ENCODE measurements at regions not wholly inside any gene's neighbourhood (a gene's known extent, or its start where the extent isn't known, plus 50 kb on each side); places are given as distances from the start of the nearest gene placed in this dataset.

DNA sequence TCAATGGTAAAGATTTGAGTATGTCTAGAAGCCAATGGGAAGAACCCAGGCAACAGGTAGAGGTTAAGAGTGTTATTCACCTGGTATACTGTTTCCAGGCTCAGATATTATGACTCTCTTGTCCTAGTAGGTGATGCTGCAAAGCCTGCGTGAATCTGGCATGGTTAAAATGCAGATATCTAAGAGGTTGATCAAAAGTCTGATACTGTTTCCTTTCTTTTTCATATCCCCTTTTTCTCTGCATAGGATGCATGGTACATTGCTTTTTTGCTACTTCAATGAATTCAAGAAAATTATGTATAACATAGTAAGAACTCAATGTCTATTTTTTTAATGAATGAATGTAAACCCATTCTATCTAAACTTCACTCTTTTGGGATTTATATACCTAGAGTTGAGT, 284.3 kb upstream of the KHDRBS2 start:
- H3K4me1 ChIP-seq (ENCODE audit: insufficient read depth, low read length, poor library complexity, severe bottlenecking), result no peaks in the 10 kb centered on the region
- no TSS peak for BruUV-seq (replicated peaks)
- CTCF ChIA-PET, result no interaction called here
- DNase-seq (ENCODE audit: low spot score), result no peak
- TF ChIP-seq EZH2 (IDR thresholded peaks at IDR 0.05; ENCODE audit: borderline replicate concordance, low read depth, low read length, poor library complexity, severe bottlenecking), result no peak
- TF ChIP-seq, protein P1, sequence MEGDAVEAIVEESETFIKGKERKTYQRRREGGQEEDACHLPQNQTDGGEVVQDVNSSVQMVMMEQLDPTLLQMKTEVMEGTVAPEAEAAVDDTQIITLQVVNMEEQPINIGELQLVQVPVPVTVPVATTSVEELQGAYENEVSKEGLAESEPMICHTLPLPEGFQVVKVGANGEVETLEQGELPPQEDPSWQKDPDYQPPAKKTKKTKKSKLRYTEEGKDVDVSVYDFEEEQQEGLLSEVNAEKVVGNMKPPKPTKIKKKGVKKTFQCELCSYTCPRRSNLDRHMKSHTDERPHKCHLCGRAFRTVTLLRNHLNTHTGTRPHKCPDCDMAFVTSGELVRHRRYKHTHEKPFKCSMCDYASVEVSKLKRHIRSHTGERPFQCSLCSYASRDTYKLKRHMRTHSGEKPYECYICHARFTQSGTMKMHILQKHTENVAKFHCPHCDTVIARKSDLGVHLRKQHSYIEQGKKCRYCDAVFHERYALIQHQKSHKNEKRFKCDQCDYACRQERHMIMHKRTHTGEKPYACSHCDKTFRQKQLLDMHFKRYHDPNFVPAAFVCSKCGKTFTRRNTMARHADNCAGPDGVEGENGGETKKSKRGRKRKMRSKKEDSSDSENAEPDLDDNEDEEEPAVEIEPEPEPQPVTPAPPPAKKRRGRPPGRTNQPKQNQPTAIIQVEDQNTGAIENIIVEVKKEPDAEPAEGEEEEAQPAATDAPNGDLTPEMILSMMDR (conservative IDR thresholded peaks at IDR 0.05; ENCODE audit: low read depth, low read length), result no peak
- POLR2A ChIA-PET (ENCODE audit: low non-redundant PET), result no interaction called here
- H3K27ac ChIP-seq (ENCODE audit: low read depth, low read length, poor library complexity, severe bottlenecking), result no peak overlapping the region
- intact Hi-C loops (cut with micrococcal nuclease; ENCODE audit: unreplicated experiment), result no loop called here
- H3K9me3 ChIP-seq (ENCODE audit: low read depth, low read length, poor library complexity, severe bottlenecking), result peaks cover 30% of the 10 kb centered on the region
- no peak overlapping the region for H3K4me3 ChIP-seq (ENCODE audit: low read depth, low read length, poor library complexity, severe bottlenecking)
- H3K36me3 ChIP-seq (ENCODE audit: insufficient read depth, low read length, poor library complexity, severe bottlenecking), result no peaks in the 10 kb centered on the region
- H3K27me3 ChIP-seq (replicated peaks; ENCODE audit: insufficient read depth, low read depth, low read length, poor library complexity), result no peaks in the 10 kb centered on the region

- Histone ChIP-seq H3K4me1 (ENCODE audit: insufficient read depth, low read length, poor library complexity, severe bottlenecking) (no peaks in the 10 kb centered on the region), H3K27me3 (replicated peaks; ENCODE audit: insufficient read depth, low read depth, low read length, poor library complexity) (no peaks in the 10 kb centered on the region), H3K36me3 (ENCODE audit: insufficient read depth, low read length, poor library complexity, severe bottlenecking) (no peaks in the 10 kb centered on the region), H3K27ac (ENCODE audit: low read depth, low read length, poor library complexity, severe bottlenecking) (no peak overlapping the region), H3K9me3 (ENCODE audit: low read depth, low read length, poor library complexity, severe bottlenecking) (peaks cover 35% of the 10 kb centered on the region), H3K4me3 (ENCODE audit: low read depth, low read length, poor library complexity, severe bottlenecking) (no peak overlapping the region)
- BruUV-seq (replicated peaks), result no TSS peak
- no peak for DNase-seq (ENCODE audit: low spot score)
- CTCF ChIA-PET, result no interaction called here
- POLR2A ChIA-PET (ENCODE audit: low non-redundant PET), result no interaction called here
- intact Hi-C loops (cut with micrococcal nuclease; ENCODE audit: unreplicated experiment), result no loop called here
- TF ChIP-seq, protein P1 (conservative IDR thresholded peaks at IDR 0.05; ENCODE audit: low read depth, low read length), result no peak
- no peak for TF ChIP-seq EZH2 (IDR thresholded peaks at IDR 0.05; ENCODE audit: borderline replicate concordance, low read depth, low read length, poor library complexity, severe bottlenecking)
Measured at GRCh38 chr6:62541502-62541901, 255.5 kb upstream of the KHDRBS2 start.

- H3K27me3 ChIP-seq (replicated peaks; ENCODE audit: insufficient read depth, low read depth, low read length, poor library complexity), result no peaks in the 10 kb centered on the region
- no peak for TF ChIP-seq EZH2 (IDR thresholded peaks at IDR 0.05; ENCODE audit: borderline replicate concordance, low read depth, low read length, poor library complexity, severe bottlenecking)
- TF ChIP-seq, protein P1 (conservative IDR thresholded peaks at IDR 0.05; ENCODE audit: low read depth, low read length), result no peak
- ChIA-PET POLR2A (ENCODE audit: low non-redundant PET) (no interaction called here), CTCF (no interaction called here)
- H3K27ac ChIP-seq (ENCODE audit: low read depth, low read length, poor library complexity, severe bottlenecking), result no peak overlapping the region
- peaks cover 36% of the 10 kb centered on the region for H3K9me3 ChIP-seq (ENCODE audit: low read depth, low read length, poor library complexity, severe bottlenecking)
- no TSS peak for BruUV-seq (replicated peaks)
- intact Hi-C loops (cut with micrococcal nuclease; ENCODE audit: unreplicated experiment), result no loop called here
- no peaks in the 10 kb centered on the region for H3K4me1 ChIP-seq (ENCODE audit: insufficient read depth, low read length, poor library complexity, severe bottlenecking)
- no peaks in the 10 kb centered on the region for H3K36me3 ChIP-seq (ENCODE audit: insufficient read depth, low read length, poor library complexity, severe bottlenecking)
- no peak overlapping the region for H3K4me3 ChIP-seq (ENCODE audit: low read depth, low read length, poor library complexity, severe bottlenecking)
- DNase-seq (ENCODE audit: low spot score), result no peak
Measured at GRCh38 chr6:62530985-62531384, 245.0 kb upstream of the KHDRBS2 start.

All from A673 (cell line).